HL-60 (cell line): ENCODE measurements at regions not wholly inside any gene's neighbourhood (a gene's known extent, or its start where the extent isn't known, plus 50 kb on each side); places are given as distances from the start of the nearest gene placed in this dataset.

Source experiments
- DNase-seq, 2 experiments: peaks; one replicate each; pipeline ENCODE4 v3.0.0-alpha.2; 2010 to 2020; ENCODE audit warnings: low read depth in 1 of 2, low spot score in 1 of 2
- H3K27ac ChIP-seq: fragments of 250-450 bp; sonication (Bioruptor Pico); replicated peaks from 2 replicates; pipeline ENCODE4 v1.5.1; 2020; ENCODE audit warnings: mild to moderate bottlenecking, moderate library complexity
- H3K27me3 ChIP-seq: fragments of 250-450 bp; sonication (Bioruptor Pico); 2 replicates; pipeline ENCODE4 v1.5.1; 2021; ENCODE audit warnings: mild to moderate bottlenecking, moderate library complexity; ENCODE audit not compliant: insufficient read depth, poor library complexity, severe bottlenecking
- H3K4me3 ChIP-seq: replicated peaks from 2 replicates; pipeline ENCODE4 v1.5.1; 2011; ENCODE audit warnings: mild to moderate bottlenecking, control low read depth, low read length; ENCODE audit not compliant: insufficient read depth
- CTCF ChIP-seq: IDR thresholded peaks from one replicate; pipeline ENCODE4 v1.5.1; 2011; ENCODE audit warnings: low read length, control low read depth, inconsistent platforms; ENCODE audit not compliant: insufficient read depth
- GABPA ChIP-seq: IDR thresholded peaks from 2 replicates; pipeline ENCODE4 v1.6.1; 2012; ENCODE audit warnings: low read depth
- POLR2AphosphoS5 ChIP-seq: IDR thresholded peaks from 2 replicates; pipeline ENCODE4 v1.6.1; 2012; ENCODE audit warnings: low read depth
- REST ChIP-seq: IDR thresholded peaks from 2 replicates; pipeline ENCODE4 v1.6.1; 2012; ENCODE audit warnings: low read depth; ENCODE audit not compliant: insufficient replicate concordance
- SPI1 ChIP-seq: IDR thresholded peaks from 2 replicates; pipeline ENCODE4 v1.6.1; 2012; ENCODE audit warnings: low read depth, mild to moderate bottlenecking, borderline replicate concordance

DNA sequence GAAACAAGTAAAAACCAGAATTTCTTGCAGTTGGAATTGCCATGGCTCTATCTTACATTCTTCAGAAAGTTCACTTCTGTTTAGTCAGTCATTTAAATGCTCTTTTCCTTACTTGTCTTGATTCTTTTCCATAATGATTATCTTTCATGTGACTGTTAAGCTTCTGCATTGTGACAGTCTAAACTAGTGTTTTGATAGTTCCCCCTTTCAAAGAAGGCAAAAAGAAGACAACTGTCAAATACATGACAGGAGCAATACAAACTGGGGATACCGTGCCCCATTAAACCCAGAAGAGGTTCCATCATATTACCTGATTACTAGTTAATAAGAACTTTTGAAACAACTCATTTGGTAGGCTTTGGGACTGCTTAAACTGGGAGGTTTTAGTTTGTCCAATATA, 476.2 kb downstream of the PCDH19 start:
- TF ChIP-seq REST (no peak), GABPA (no peak)
- Histone ChIP-seq H3K27ac (no peak overlapping the region), H3K27me3 (no peaks in the 10 kb centered on the region), H3K4me3 (no peak overlapping the region)
- no peak for DNase-seq

DNA sequence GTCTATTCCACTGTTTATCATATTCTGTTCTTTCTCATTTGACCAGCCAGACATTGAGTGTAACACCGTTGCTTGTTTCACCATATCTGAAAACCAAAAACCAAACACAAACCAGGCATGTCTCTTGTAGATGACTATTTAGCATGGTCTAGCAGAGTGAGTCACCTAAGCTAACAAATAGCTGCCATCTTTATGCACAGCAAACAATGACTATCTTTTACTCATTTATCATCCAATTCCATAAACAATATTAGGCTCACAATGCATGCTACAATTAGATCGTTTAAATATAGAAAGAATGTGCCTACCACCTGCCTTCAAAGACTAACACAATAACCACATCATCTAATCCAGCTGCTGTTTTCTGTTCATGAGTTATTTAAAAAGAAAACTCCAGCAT, 495.4 kb downstream of the PCDH19 start:
- DNase-seq, result no peak
- no peak overlapping the region for H3K4me3 ChIP-seq
- TF ChIP-seq POLR2AphosphoS5 (no peak), GABPA (no peak), REST (no peak), SPI1 (no peak), CTCF (no peak)
- H3K27ac ChIP-seq, result no peak overlapping the region
- H3K27me3 ChIP-seq, result no peaks in the 10 kb centered on the region

- H3K27ac ChIP-seq, result no peak overlapping the region
- no peaks in the 10 kb centered on the region for H3K27me3 ChIP-seq
- no peak for TF ChIP-seq GABPA
- TF ChIP-seq POLR2AphosphoS5, result no peak
- TF ChIP-seq REST, result no peak
- TF ChIP-seq CTCF, result no peak
- TF ChIP-seq SPI1, result no peak
- H3K4me3 ChIP-seq, result no peak overlapping the region
- no peak for DNase-seq
Observed at GRCh38 chrX:99913611-99914010, 496.5 kb downstream of the PCDH19 start.

GRCh38 chrX:99909946-99910345, 500.1 kb downstream of the PCDH19 start:
- TF ChIP-seq CTCF (no peak), SPI1 (no peak), REST (no peak), POLR2AphosphoS5 (no peak), GABPA (no peak)
- Histone ChIP-seq H3K27me3 (no peaks in the 10 kb centered on the region), H3K27ac (no peak overlapping the region), H3K4me3 (no peak overlapping the region)
- DNase-seq, result no peak
